ENCODE measurements at regions not wholly inside any gene's neighbourhood (a gene's known extent, or its start where the extent isn't known, plus 50 kb on each side); places are given as distances from the start of the nearest gene placed in this dataset.

- DNase-seq (ENCODE audit: low spot score) = peak; percentile 64
These were observed 208.3 kb downstream of the PPP1R3A start for GRCh38 chr7:113710310-113711096.

- DNase-seq (ENCODE audit: low spot score) = no peak
These were observed 213.4 kb downstream of the PPP1R3A start for GRCh38 chr7:113705439-113705838.

GRCh38 chr7:113698556-113699220 lies 220.1 kb downstream of the PPP1R3A start:
- DNase-seq (ENCODE audit: low spot score) = peak; percentile 42

GRCh38 chr7:113694149-113694548 lies 224.7 kb downstream of the PPP1R3A start:
- no peak for DNase-seq (ENCODE audit: low spot score)

- no peak for DNase-seq (ENCODE audit: low spot score)
These were observed 234.6 kb downstream of the PPP1R3A start for GRCh38 chr7:113684165-113684564.

- DNase-seq (ENCODE audit: low spot score) = no peak
These were observed 241.0 kb downstream of the PPP1R3A start for GRCh38 chr7:113677811-113678210.

- DNase-seq (ENCODE audit: low spot score) = no peak
These were observed 253.9 kb downstream of the PPP1R3A start for GRCh38 chr7:113664867-113665266.

- no peak for DNase-seq (ENCODE audit: low spot score)
These were observed 259.4 kb downstream of the PPP1R3A start for GRCh38 chr7:113659416-113659815.

GRCh38 chr7:113657603-113658002 lies 261.2 kb downstream of the PPP1R3A start:
- DNase-seq (ENCODE audit: low spot score) = no peak

GRCh38 chr7:113652501-113652900 lies 266.3 kb downstream of the PPP1R3A start:
- no peak for DNase-seq (ENCODE audit: low spot score)

GRCh38 chr7:113649556-113649955 lies 269.3 kb downstream of the PPP1R3A start:
- DNase-seq (ENCODE audit: low spot score) = no peak

GRCh38 chr7:113639221-113639620 lies 279.6 kb downstream of the PPP1R3A start:
- no peak for DNase-seq (ENCODE audit: low spot score)

GRCh38 chr7:113636727-113637421 lies 281.9 kb downstream of the PPP1R3A start:
- peak; percentile 40 for DNase-seq (ENCODE audit: low spot score)

GRCh38 chr7:113635492-113635891 lies 283.3 kb downstream of the PPP1R3A start:
- DNase-seq (ENCODE audit: low spot score) = no peak

GRCh38 chr7:113633073-113633472 lies 285.7 kb downstream of the PPP1R3A start:
- DNase-seq (ENCODE audit: low spot score) = no peak

GRCh38 chr7:113628948-113629847 lies 289.6 kb downstream of the PPP1R3A start:
- DNase-seq (ENCODE audit: low spot score) = no peak

- no peak for DNase-seq (ENCODE audit: low spot score)
These were observed 293.2 kb downstream of the PPP1R3A start for GRCh38 chr7:113625494-113626102.

GRCh38 chr7:113622796-113623195 lies 296.0 kb downstream of the PPP1R3A start:
- DNase-seq (ENCODE audit: low spot score) = no peak

GRCh38 chr7:113610572-113610971 lies 308.2 kb downstream of the PPP1R3A start:
- no peak for DNase-seq (ENCODE audit: low spot score)

- no peak for DNase-seq (ENCODE audit: low spot score)
These were observed 310.0 kb downstream of the PPP1R3A start for GRCh38 chr7:113608782-113609181.

- no peak for DNase-seq (ENCODE audit: low spot score)
These were observed 312.5 kb downstream of the PPP1R3A start for GRCh38 chr7:113606325-113606724.
